AG08395 (cell line): ENCODE measurements at regions not wholly inside any gene's neighbourhood (a gene's known extent, or its start where the extent isn't known, plus 50 kb on each side); places are given as distances from the start of the nearest gene placed in this dataset.

ENCODE experiments used
- DNase-seq: peaks from one replicate; pipeline ENCODE4 v3.0.0; 2012; ENCODE audit warnings: mixed read lengths, low spot score

DNA sequence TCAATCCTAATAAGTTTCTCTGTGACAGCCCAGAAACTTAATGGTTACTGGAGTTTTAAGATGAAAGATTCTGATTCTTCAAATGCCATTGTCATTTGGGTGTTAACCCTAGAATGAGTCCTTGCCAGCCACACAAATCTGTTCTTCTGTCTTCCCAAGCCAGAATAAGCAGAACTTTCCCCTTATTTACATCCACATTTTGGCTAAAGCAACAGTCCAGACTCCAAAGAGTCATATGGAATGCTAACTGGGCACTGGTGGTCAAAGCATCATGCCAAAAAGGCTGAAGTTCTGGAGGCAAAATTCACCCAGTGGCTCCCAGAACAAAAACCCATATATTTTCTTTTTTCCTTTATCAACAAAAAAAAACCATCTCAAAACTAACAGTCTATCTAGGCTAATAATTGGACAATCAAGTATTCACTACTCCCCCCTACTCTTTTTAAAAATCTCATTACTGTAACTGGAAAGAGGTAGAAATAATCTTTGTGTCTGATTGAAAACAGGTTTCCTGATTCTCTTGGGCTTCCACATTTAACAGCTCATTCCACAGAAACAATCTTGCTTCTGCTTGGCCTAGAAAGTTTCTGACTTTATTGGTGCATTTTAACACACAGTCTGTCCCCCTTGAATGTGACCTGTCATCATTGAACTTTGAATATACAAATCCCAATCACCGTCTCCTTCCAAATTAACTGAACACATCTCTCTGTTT, 89.6 kb upstream of the SETBP1 start:
- peak; percentile 11 for DNase-seq

GRCh38 chr18:44592639-44593038, 88.0 kb upstream of the SETBP1 start:
- peak; percentile 41 for DNase-seq

DNA sequence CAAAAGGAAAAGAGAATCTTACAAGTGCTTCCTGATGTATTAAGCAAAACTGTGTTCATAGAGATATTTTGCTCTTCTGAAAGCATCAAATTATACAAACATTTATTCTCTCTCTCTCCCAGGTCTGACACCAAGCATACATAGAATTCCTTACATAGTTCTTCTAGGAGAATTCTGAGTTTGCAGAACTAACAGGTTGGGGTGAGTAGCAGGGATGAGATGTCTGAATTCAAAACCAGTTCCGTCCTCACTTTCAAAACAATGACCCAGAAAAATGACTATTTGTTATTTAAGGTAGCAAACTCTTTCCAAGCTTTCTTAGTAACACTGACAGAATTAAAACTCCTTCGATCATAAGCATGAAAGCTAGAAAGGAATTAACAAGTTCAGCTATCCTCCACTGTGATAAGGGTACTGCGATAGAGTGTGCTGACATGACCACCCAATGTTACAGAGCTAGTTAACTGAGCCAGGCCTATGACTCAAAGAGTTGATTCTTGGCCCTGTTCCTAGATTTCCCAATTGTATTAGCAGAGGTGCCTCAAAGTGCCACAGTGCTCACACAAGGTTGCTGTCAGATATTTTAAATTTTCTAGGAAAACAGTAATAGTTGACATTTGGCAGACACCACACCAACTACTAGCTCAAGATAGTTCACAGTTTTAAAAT, 85.8 kb upstream of the SETBP1 start:
- DNase-seq, result peak; percentile 57

DNA sequence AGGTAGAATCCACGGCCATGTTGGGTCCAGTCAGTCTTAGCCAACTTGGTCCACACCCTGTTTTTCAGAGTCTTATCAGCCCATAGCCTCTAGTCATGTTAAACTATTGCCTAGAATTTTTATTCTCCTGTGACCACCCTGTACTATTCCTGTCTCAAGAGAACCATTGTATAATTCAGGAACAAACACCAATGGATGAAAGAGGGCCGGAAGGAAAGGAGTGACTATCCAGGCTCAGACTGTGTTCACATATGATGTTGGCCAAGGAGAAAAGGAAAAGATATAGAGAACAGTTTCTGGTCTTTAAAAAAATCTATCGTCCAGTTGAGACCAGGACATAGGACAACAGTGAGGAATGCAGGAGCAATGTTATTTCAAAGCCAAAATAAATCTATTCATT, 82.9 kb upstream of the SETBP1 start:
- DNase-seq, result no peak

GRCh38 chr18:44598514-44598913, 82.2 kb upstream of the SETBP1 start:
- DNase-seq, result no peak

DNA sequence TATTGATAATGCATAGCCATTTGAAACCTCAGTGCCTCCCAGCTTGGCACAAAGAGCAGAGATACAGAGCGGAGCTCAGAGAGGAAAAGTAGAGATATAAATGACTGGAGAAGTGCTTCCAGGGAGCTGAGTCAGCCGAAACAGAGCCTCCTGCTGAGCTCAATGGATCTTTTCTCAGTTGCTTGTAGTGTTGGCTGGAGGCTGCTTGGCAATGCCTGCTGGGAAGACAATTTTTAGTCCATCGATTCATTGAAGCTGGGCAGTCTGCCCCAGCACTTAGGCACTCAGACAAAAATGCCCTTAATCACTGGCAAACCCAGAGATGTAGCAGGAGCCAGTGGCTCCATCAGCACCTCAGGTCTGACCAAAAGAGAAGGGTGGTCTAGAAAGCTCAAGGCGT, 81.3 kb upstream of the SETBP1 start:
- peak; percentile 45 for DNase-seq

DNA sequence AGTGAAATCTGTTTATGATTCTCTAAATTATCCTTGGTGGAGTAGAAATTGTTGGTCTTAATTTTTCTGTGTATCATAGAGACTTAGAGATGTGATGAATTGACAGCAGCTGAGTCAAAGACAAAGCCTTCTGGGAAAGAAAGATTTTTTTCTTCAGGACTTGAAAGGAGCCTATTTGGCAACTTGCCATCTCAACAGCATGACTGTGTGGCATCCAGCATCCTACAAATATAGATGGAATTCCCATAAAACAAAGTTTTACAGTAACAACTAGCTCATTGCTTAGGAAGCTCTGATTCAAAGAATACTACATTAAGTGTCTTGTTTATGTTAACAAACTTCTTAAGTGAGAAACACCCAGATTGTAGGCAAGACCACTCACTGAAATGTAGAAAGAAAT, 79.2 kb upstream of the SETBP1 start:
- peak; percentile 63 for DNase-seq

- DNase-seq, result no peak
Measured at GRCh38 chr18:44602380-44602779, 78.3 kb upstream of the SETBP1 start.

DNA sequence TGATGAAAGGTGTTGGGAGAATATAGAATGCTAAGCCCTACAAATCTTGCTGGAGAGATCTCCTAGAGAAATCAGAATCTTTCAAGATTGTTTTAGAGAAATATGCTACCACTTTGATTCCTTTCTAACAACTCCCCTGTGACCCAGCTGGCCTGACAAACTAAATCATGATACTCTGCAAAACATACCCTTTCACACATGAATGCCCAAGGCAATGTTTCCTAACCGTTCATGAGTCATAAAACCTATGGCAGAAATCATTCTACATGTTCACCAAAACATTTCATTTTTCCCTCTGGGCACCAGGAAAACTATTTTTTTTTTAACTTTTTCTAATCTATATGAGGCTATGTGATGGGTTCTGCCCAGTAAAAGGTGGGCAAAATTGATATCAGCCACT, 77.8 kb upstream of the SETBP1 start:
- DNase-seq, result no peak

DNA sequence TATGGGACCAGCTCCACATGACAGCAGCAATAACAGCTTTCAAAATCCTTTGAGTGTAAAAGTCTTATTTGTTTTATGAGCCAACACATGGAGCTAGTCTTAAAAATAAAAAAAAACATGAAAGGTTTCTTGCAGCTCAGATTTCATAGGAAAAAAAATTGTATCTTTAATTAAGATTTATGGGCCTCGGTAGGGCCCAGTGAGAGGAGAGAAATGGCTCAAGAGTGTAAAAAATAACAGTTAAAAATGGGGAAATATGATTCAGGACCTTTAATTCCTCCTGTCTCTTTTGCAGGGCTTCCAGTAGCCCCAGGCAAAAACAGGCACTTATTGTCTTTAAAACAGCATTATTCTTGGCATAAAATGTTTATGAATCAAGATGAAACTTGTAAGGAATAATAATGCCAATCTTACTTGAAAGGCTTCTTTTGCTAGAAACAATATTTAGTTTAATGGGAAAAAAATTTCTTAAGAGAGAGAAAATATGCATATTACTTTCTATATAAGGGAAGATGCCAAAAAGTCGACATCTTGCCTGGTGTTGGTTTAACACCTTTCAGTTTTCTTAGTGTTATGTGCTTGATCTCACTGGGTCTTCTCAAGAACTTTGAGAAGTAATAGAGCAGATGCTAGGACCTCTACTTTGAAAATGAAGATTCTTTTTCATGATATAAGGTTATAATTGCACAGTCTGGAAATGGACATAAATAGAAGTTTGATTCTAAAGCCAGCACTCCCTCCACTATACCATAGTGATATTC, 71.3 kb upstream of the SETBP1 start:
- no peak for DNase-seq

GRCh38 chr18:44620812-44621211, 59.9 kb upstream of the SETBP1 start:
- DNase-seq, result no peak

DNA sequence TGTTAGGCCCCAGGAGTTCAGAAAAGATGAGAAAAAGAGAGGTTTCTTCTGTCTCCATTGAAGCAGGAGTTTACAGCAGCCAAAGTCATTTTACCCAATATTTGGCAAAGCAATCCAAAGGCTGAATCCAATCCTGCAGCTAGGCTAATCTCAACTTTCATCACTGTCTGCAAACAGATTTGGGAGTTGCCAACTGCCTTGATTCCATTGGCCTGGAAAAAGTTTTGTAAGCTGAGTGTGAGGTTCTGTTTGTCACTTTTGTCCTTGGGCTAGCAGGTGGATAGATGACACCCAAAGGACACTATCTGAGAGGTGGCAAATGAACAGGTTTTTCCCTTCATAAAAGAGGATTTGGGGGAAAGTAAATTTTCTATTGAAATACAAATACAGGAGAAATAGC, 56.6 kb upstream of the SETBP1 start:
- no peak for DNase-seq

GRCh38 chr18:44625386-44625785, 55.3 kb upstream of the SETBP1 start:
- DNase-seq, result no peak

DNA sequence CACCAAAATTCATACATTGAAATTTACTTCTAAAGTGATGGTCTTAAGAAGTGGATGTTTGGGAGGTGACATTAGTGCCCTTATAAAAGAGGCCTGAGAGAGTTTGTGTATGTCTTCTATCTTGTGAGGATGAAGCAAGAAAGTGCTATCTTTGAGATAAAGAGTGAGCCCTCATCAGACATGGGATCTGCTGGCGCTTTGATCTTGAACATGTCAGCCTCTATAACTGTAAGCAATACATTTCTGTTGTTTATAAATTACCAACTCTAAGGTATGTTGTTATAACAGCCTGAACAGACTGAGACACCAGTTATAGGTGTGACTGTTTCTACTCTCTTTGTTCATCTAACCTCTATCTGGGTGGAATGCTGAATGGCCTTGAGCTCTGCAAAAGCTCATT, 54.5 kb upstream of the SETBP1 start:
- DNase-seq, result no peak

DNA sequence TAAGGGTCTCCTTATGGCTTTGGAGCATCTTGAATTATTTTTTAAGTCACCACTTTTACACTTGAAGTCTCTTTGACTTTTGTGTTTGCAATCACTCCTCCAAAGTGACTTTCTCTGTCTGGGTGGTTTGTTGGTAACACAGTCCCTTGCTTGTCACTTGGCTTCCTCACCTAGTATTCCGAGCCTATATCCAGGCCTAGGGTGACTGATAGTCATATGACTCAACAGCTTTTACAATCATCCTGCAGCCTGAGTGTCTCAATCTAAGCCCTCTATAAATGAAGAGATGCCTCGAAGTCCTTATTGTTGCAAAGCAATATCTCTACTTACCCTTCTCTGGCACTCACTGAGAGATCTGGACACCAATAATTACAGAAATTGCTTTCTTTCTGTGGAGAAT, 53.9 kb upstream of the SETBP1 start:
- no peak for DNase-seq

GRCh38 chr18:44627280-44627679, 53.4 kb upstream of the SETBP1 start:
- DNase-seq, result peak; percentile 72

GRCh38 chr18:44629406-44629805, 51.3 kb upstream of the SETBP1 start:
- no peak for DNase-seq

GRCh38 chr18:44630118-44630517, 50.6 kb upstream of the SETBP1 start:
- DNase-seq, result no peak
